ENCODE measurements at regions not wholly inside any gene's neighbourhood (a gene's known extent, or its start where the extent isn't known, plus 50 kb on each side); places are given as distances from the start of the nearest gene placed in this dataset.
A peak's percentile ranks its signal among the peaks of the same experiment; 100 is the strongest.
"Not testable (repeated sequence)": the region's sequence is repeated elsewhere in the genome, so short reads cannot be mapped to it uniquely, and the experiment has no call there.

DNA sequence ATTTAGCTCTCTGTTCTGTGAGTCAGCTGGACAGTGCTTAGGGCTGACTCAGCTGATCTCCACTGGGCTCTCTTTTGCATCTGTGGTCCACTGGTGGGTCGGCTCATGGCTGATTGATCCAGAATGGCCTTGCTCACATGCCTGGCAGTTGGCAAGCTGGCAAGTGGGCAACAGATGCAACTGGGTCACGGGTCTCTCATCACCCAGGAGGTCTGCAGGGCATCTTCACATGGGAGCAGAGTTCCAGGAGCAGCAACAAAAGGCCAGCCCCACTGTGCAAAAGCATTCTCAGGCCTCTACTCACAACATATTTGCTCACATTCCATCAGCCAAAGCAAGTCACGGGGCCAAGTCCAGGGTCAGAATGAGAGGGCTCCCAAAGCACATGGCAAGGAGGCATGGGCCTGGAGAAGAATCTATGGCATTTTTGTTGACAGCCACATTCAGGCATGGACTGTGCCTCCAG lies 98.8 kb downstream of the OAT start:
- peaks cover 4 to 6% of the 10 kb centered on the region in 2 donors for H3K27me3 Mint-ChIP-seq
- peaks cover 0 to 6% of the 10 kb centered on the region in 2 donors for H3K4me1 Mint-ChIP-seq
- peaks cover 0 to under 1% of the 10 kb centered on the region in 2 donors for H3K9me3 Mint-ChIP-seq
- ATAC-seq (replicated peaks) (no peak), DNase-seq (no peak)
- no peak overlapping the region for H3K4me3 Mint-ChIP-seq
- no peak overlapping the region for H3K27ac Mint-ChIP-seq
- H3K36me3 Mint-ChIP-seq = no peaks in the 10 kb centered on the region

DNA sequence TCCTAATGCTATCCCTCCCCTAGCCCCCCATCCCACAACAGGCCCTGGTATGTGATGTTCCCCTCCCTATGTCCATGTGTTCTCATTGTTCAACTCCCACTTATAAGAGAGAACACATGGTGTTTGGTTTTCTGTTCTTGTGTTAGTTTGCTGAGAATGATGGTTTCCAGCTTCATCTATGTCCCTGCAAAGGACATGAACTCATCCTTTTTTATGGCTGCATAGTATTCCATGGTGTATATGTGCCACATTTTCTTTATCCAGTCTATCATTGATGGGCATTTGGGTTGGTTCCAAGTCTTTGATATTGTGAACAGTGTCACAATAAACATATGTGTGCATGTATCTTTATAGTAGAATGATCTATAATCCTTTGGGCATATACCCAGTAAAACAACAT lies 99.2 kb downstream of the OAT start:
- not testable (repeated sequence) for H3K36me3 Mint-ChIP-seq

DNA sequence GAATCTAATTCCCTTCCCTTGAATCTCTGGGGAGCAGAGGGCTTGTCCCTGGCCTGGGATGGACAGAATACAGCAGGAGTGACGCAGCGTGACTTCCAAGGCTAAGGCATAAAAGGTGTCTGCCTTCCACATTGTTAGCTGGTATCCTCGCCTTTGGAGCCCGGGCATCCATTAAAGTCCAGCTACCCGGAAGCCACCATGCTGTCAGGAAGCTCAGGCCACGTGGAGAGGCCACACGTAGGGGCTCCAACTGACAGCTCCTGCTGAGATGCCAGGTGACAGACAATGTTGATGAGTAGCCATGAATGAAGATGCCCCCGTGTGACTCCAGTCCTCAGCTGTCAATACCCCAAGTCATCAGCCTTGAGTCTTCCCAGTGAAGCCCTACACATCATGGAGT lies 99.9 kb downstream of the OAT start:
- Mint-ChIP-seq H3K27me3 (peaks cover 4 to 6% of the 10 kb centered on the region in 2 donors), H3K9me3 (peaks cover 2 to 3% of the 10 kb centered on the region in 2 donors), H3K4me3 (no peak overlapping the region), H3K27ac (no peak overlapping the region), H3K36me3 (peaks cover 0 to 3% of the 10 kb centered on the region in 2 donors), H3K4me1 (peaks cover 0 to 6% of the 10 kb centered on the region in 2 donors)
- ATAC-seq (replicated peaks) (no peak), DNase-seq (no peak)

More for the DNA sequence above, 99.2 kb downstream of the OAT start:
- H3K4me1 Mint-ChIP-seq; H3K27ac Mint-ChIP-seq; ATAC-seq (replicated peaks); H3K27me3 Mint-ChIP-seq; DNase-seq; H3K9me3 Mint-ChIP-seq; H3K4me3 Mint-ChIP-seq: not testable (repeated sequence)

DNA sequence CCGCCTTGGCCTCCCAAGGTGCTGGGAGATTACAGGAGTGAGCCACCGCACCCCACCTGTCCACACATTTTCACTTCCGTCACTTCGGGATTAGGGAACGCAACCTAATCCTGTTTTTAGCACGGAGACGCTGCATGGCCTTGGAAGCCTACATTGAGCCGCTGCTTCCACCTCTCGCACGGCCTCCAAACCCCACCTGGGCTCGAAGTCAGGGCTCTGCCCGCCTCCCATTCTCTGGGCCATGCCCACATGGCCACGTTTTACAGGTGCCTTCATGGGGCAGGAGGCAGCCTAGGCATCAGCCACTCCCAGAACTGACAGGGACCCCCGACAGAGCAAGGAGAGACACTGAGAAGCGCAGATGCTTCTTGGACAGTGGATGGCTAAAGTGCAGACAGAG lies 100.6 kb downstream of the OAT start:
- Mint-ChIP-seq H3K27me3 (peaks cover 4 to 6% of the 10 kb centered on the region in 2 donors), H3K27ac (no peak overlapping the region)

DNA sequence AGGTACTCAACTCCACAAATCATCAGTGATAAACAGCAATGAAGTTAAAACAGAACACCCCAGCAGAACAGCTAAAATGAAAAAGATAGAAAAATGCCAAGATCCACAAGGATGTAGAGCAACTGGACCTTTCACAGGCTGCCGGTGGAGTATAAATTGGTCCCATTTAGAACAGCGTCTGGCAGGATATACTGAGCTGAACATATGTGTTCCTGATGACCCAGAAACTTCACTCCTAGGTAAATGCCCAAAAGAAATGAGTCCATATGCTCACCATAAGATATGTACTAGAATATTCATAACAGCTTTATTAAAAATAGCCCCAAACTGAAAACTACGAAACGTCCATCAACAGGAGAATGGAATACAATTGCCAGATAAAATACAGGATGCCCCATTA lies 102.4 kb downstream of the OAT start:
- peaks cover 4 to 6% of the 10 kb centered on the region in 2 donors for H3K27me3 Mint-ChIP-seq
- peaks cover 0 to 6% of the 10 kb centered on the region in 2 donors for H3K4me1 Mint-ChIP-seq
- peaks cover 2 to 3% of the 10 kb centered on the region in 2 donors for H3K9me3 Mint-ChIP-seq
- ATAC-seq (replicated peaks) (no peak), DNase-seq (no peak)
- H3K36me3 Mint-ChIP-seq = peaks cover 0 to 3% of the 10 kb centered on the region in 2 donors
- no peak overlapping the region for H3K27ac Mint-ChIP-seq
- H3K4me3 Mint-ChIP-seq = no peak overlapping the region

More for the DNA sequence above, 100.6 kb downstream of the OAT start:
- peaks cover 0 to 6% of the 10 kb centered on the region in 2 donors for H3K4me1 Mint-ChIP-seq
- peaks cover 2 to 3% of the 10 kb centered on the region in 2 donors for H3K9me3 Mint-ChIP-seq
- ATAC-seq (replicated peaks) (no peak), DNase-seq (no peak)
- H3K36me3 Mint-ChIP-seq = peaks cover 0 to 3% of the 10 kb centered on the region in 2 donors
- no peak overlapping the region for H3K4me3 Mint-ChIP-seq

DNA sequence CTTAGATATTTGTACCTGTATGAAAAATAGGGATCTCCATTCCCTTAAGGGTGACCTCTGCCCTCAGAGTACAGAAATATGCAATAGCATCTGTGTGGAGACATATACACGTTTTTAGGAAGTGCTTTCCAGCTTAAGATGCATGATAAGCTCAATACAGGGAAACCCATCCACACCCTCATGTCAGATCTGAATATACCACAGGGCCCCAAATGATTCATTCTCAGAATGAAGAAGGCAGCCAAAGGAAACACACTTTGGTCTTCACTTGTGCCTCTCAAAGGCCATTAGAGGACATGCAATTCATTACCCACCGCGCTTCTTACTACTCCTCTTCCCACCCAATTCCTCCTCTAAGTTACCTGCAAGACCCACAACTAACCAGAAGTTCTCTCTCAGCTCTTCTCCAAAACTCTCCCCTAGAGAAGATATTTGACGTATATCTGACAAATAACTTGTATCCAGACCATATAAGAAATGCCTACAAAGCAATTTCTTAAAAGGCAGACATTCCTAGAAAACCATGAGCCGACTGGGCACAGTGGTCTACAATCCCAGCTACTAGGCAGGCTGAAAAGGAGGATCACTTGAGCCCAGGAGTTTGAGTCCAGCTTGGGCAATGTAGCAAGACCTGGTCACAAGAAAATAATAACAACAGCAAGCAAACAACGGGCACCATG lies 103.0 kb downstream of the OAT start:
- Mint-ChIP-seq H3K27me3 (peaks cover 4 to 6% of the 10 kb centered on the region in 2 donors), H3K9me3 (peaks cover 2 to 3% of the 10 kb centered on the region in 2 donors), H3K4me1 (peaks cover 0 to 6% of the 10 kb centered on the region in 2 donors), H3K36me3 (peaks cover 0 to 3% of the 10 kb centered on the region in 2 donors), H3K27ac (no peak overlapping the region), H3K4me3 (no peak overlapping the region)
- DNase-seq (no peak), ATAC-seq (replicated peaks) (peak in 1 of 2 donors; percentile 43)

DNA sequence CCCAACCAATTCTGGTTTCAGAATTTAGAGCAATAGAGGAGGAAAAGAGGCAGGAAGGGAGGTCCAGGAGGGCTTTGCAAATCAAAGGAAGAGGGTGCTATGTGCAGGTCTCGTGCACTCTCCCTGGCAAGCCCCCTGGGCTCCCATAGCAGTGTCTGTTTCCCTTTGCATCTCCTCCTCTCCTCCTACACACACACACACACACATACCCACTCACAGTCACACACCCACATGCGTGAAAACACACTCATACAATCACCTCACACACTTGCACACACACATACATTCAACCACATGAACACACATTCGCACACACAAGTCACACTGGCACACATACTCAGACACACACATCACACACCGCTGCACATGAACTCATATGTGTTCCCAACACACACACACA lies 105.3 kb downstream of the OAT start:
- peaks cover 0 to 6% of the 10 kb centered on the region in 2 donors for H3K4me1 Mint-ChIP-seq
- H3K9me3 Mint-ChIP-seq = peaks cover 2 to 3% of the 10 kb centered on the region in 2 donors
- H3K27ac Mint-ChIP-seq = no peak overlapping the region
- peaks cover 4 to 6% of the 10 kb centered on the region in 2 donors for H3K27me3 Mint-ChIP-seq
- ATAC-seq (replicated peaks) = no peak
- no peak overlapping the region for H3K4me3 Mint-ChIP-seq
- DNase-seq = no peak
- peaks cover 0 to 3% of the 10 kb centered on the region in 2 donors for H3K36me3 Mint-ChIP-seq

DNA sequence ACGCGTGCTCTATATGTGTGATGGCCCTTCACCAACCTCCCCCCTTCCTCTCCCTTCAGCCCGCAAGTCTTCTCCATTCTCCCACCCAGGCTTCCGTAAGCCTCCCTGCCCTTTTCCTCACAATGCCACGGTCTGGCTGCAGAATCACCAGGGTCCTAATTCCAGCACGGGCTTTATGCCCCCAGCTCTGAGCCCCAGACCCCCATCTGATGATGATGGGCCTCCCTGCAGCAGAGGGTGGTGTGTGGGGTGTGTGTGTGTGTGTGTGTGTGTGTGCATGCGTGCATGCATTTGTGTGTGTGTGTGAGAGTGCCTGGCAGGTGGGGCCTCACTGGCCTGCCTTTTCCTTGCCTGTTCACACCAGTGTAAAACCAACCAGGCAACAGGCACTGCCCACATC lies 109.9 kb downstream of the OAT start:
- Mint-ChIP-seq H3K4me3 (no peak overlapping the region), H3K36me3 (no peaks in the 10 kb centered on the region), H3K27me3 (no peaks in the 10 kb centered on the region), H3K27ac (no peak overlapping the region), H3K4me1 (peaks cover 0 to 3% of the 10 kb centered on the region in 2 donors), H3K9me3 (no peaks in the 10 kb centered on the region)
- no peak for DNase-seq
- ATAC-seq (replicated peaks) = no peak

DNA sequence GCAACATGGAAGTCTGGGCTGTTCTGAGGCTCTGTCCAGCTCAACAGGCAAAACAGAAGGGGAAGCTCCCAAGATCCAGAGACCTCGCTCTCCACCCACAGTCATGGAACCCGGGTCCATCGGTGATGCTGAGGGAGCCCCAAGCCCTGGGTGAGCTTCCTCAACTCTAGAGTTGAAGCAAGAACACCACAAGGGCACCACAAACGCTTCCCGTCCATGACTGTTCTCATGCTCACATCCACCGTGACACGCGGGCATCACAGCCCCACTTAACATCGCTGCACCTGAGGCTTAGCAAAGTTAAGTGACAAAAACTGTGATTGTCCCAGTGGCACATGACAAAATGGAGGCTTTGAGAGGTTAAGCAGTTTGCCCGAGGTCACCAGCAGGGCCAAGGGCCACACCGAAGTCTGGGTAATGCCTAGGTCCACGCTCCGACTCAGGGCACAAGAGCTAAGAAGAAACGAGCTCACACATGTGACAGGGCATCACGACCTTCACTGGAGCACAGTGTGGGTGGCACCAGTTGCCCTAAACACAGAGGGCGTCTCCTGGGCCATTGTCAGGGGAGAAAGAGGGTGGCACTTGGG lies 110.6 kb downstream of the OAT start:
- H3K27me3 Mint-ChIP-seq = no peaks in the 10 kb centered on the region
- no peak overlapping the region for H3K27ac Mint-ChIP-seq
- no peak overlapping the region for H3K4me3 Mint-ChIP-seq
- DNase-seq (no peak), ATAC-seq (replicated peaks) (no peak)
- H3K36me3 Mint-ChIP-seq = no peaks in the 10 kb centered on the region
- H3K9me3 Mint-ChIP-seq = no peaks in the 10 kb centered on the region
- H3K4me1 Mint-ChIP-seq = peaks cover 0 to 3% of the 10 kb centered on the region in 2 donors

DNA sequence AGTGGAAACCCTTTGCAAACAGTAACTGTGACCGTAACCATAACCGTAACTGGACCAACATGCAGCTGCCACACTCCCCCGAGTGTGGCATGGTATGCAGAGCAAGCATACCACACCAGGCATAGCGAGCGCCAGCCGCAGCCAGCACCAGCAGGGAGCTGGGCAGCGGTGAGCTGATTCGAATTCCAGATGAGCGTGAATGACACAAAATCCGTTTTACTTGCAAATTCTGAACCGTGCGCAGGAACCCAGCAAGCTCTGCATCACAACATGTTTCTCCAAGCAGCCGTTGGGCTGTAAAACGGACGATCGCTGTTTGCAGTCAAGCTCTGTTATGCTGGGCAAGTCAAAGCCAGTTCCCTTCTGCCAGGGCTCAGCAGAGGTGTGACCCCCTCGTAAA lies 111.1 kb downstream of the OAT start:
- ATAC-seq (replicated peaks) (no peak), DNase-seq (no peak)
- Mint-ChIP-seq H3K9me3 (no peaks in the 10 kb centered on the region), H3K36me3 (no peaks in the 10 kb centered on the region), H3K4me3 (no peak overlapping the region), H3K27ac (no peak overlapping the region), H3K4me1 (peaks cover 0 to 3% of the 10 kb centered on the region in 2 donors), H3K27me3 (no peaks in the 10 kb centered on the region)

DNA sequence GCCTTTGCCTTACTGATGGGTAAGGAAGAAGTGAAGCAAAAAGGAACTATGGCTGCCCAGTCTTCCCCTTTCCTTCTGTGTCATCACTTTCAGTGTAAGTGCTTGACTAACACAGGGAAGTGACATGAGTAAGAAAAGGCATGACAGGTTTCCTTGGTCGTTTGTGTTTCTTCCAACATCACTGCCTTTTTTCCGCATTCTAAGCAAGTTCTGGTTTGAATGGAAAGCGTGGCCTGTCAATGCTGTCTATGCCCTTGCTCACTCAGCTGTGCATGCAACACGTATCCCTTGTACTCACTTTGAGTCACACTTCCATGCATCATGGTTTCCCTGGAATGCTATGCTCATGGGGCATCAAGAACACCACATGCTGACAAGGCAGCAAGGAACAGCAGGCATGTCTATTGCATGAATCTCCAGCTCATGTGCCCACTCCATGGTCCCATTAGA lies 111.8 kb downstream of the OAT start:
- Mint-ChIP-seq H3K4me3 (no peak overlapping the region), H3K36me3 (no peaks in the 10 kb centered on the region)
- ATAC-seq (replicated peaks) = peak; percentile 87 to 98

DNA sequence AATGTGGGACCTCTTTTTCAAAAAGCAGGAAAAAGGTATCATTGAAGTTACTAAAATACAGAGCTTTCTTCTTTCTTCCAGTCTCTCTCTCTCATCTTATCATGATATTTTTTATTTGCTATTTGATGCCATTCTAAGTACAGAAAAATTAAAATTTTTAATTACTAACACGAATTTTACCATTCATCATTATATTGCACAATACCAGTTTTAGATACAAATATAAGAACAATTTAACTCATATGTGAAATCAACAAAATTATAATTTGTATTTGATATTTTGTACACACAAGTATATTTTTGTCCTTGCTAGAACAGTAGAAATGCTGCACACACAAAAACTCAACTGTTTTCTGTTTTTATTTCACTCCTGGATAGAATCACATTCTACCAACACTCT lies 112.2 kb downstream of the OAT start:
- H3K27me3 Mint-ChIP-seq = peaks cover 0 to under 1% of the 10 kb centered on the region in 2 donors
- ATAC-seq (replicated peaks) = no peak
- no peak for DNase-seq
- H3K9me3 Mint-ChIP-seq = peaks cover 0 to under 1% of the 10 kb centered on the region in 2 donors
- no peak overlapping the region for H3K27ac Mint-ChIP-seq
- H3K4me3 Mint-ChIP-seq = no peak overlapping the region
- H3K4me1 Mint-ChIP-seq = peaks cover 0 to 3% of the 10 kb centered on the region in 2 donors
- H3K36me3 Mint-ChIP-seq = no peaks in the 10 kb centered on the region

More for the DNA sequence above, 111.8 kb downstream of the OAT start:
- Mint-ChIP-seq H3K9me3 (no peaks in the 10 kb centered on the region), H3K27me3 (no peaks in the 10 kb centered on the region), H3K27ac (no peak overlapping the region), H3K4me1 (peaks cover 0 to 3% of the 10 kb centered on the region in 2 donors)
- peak; percentile 26 for DNase-seq

DNA sequence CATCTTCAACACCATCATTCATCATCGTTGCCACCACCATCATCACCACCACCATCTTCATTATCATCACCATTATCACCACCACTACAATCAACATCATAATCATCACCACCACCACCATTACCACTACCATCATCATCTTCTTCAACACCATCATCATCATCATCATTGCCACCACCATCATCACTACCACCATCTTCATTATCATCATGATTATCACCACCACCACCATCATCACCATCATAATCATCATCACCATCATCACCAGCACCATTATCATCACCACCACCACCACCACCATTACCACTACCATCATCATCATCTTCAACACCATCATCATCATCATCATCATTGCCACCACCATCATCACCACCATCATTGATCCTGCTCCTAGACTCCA lies 112.7 kb downstream of the OAT start:
- peaks cover under 1 to 1% of the 10 kb centered on the region in 2 donors for H3K36me3 Mint-ChIP-seq
- no peak for DNase-seq
- H3K27ac Mint-ChIP-seq = no peak overlapping the region
- ATAC-seq (replicated peaks) = no peak
- peaks cover under 1 to 3% of the 10 kb centered on the region in 2 donors for H3K9me3 Mint-ChIP-seq
- H3K4me1 Mint-ChIP-seq = peaks cover 0 to 3% of the 10 kb centered on the region in 2 donors
- H3K4me3 Mint-ChIP-seq = no peak overlapping the region
- peaks cover 0 to 3% of the 10 kb centered on the region in 2 donors for H3K27me3 Mint-ChIP-seq

DNA sequence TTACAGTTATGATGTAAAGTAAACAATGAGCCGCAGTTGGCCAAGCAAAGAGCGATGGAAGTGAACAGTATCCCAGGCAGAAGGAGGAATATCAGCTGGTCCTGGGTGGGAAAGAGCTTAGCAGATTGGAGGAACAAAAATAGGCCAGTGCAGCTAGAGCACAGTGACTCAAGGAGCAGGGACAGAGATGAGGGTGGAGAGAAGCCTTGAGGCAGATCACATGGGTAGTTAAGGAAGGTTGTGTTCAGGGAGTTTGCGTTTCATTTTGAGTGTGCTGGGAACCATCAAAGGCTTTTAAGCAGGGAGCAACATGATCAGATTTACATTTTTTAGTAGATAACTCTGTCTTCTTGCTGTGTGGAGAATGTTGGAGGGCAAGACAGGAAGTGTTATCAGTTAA lies 113.6 kb downstream of the OAT start:
- Mint-ChIP-seq H3K27me3 (peaks cover 0 to 7% of the 10 kb centered on the region in 2 donors), H3K36me3 (peaks cover 4 to 10% of the 10 kb centered on the region in 2 donors), H3K9me3 (peaks cover 9 to 10% of the 10 kb centered on the region in 2 donors)

More for the DNA sequence above, 113.6 kb downstream of the OAT start:
- DNase-seq = no peak
- Mint-ChIP-seq H3K4me1 (peaks cover 0 to 3% of the 10 kb centered on the region in 2 donors), H3K4me3 (no peak overlapping the region), H3K27ac (no peak overlapping the region)
- no peak for ATAC-seq (replicated peaks)
